ENCODE measurements at regions not wholly inside any gene's neighbourhood (a gene's known extent, or its start where the extent isn't known, plus 50 kb on each side); places are given as distances from the start of the nearest gene placed in this dataset.

- TF ChIP-seq IKZF1 (conservative IDR thresholded peaks at IDR 0.05) (no peak), TAF1 (IDR thresholded peaks at IDR 0.05; ENCODE audit: borderline replicate concordance, low read depth, low read length) (no peak), TCF3 (IDR thresholded peaks at IDR 0.05; ENCODE audit: borderline replicate concordance, insufficient read depth, low read depth, low read length) (no peak), CREB1 (IDR thresholded peaks at IDR 0.05; ENCODE audit: low read depth) (no peak), IRF5 (IDR thresholded peaks at IDR 0.05; ENCODE audit: borderline replicate concordance) (no peak), TCF7 (IDR thresholded peaks at IDR 0.05; ENCODE audit: borderline replicate concordance) (no peak), ZBTB33 (IDR thresholded peaks at IDR 0.05) (no peak)
Observed at GRCh38 chr7:118615681-118616080, 391.2 kb downstream of the ANKRD7 start (continued).

- ChIA-PET RAD21 (ENCODE audit: unreplicated experiment) (no interaction called here), SMC1A (ENCODE audit: uncharacterized antibody, unreplicated experiment) (no interaction called here), POLR2A (no interaction called here), CTCF (no interaction called here)
- no TSS peak for BruUV-seq (replicated peaks)
- 46% methylated on average over 3 of the region's 3 CpGs for WGBS (ENCODE audit: insufficient coverage, insufficient replicate concordance, low lambda C conversion rate, missing lambda C conversion rate)
- Histone ChIP-seq H3K4me1 (ENCODE audit: control insufficient read depth, insufficient read depth, low read length) (no peaks in the 10 kb centered on the region), H2AFZ (ENCODE audit: control insufficient read depth, low read depth, low read length) (no peak overlapping the region), H3K9me3 (replicated peaks; ENCODE audit: control insufficient read depth, insufficient read depth, low read length) (no peaks in the 10 kb centered on the region), H3K27ac (ENCODE audit: control insufficient read depth, insufficient read depth) (no peak overlapping the region), H3K27me3 (replicated peaks in 1 of 2; ENCODE audit: control insufficient read depth in 2 of 2, insufficient read depth in 2 of 2, low read length in 1 of 2) (no peaks in the 10 kb centered on the region), H3K36me3 (ENCODE audit: control insufficient read depth in 2 of 2, insufficient read depth in 2 of 2, low read length in 1 of 2) (no peaks in the 10 kb centered on the region), H3K9ac (ENCODE audit: control insufficient read depth, insufficient read depth, low read length) (no peak overlapping the region), H3K79me2 (ENCODE audit: control insufficient read depth, insufficient read depth, low read length) (no peaks in the 10 kb centered on the region), H3K4me3 (no peak overlapping the region), H3K4me2 (ENCODE audit: control insufficient read depth, insufficient read depth) (no peak overlapping the region), H4K20me1 (ENCODE audit: control insufficient read depth, insufficient read depth) (no peaks in the 10 kb centered on the region)
- no peak for ATAC-seq
- DNase-seq (ENCODE audit: low read depth, low spot score), result no peak
- intact Hi-C loops (cut with micrococcal nuclease; ENCODE audit: unreplicated experiment), result no loop called here
- no peak for FAIRE-seq
- in situ Hi-C loops (cut with MboI), result no loop called here
- TF ChIP-seq BCL3 (IDR thresholded peaks at IDR 0.05; ENCODE audit: borderline replicate concordance, insufficient read depth, low read depth, low read length, poor library complexity, severe bottlenecking), result no peak
- no peak for TF ChIP-seq ESRRA (IDR thresholded peaks at IDR 0.05; ENCODE audit: low read length)
- TF ChIP-seq RELA (IDR thresholded peaks at IDR 0.05; ENCODE audit: borderline replicate concordance, partially characterized antibody), result no peak
- TF ChIP-seq ZBTB40 (IDR thresholded peaks at IDR 0.05; ENCODE audit: borderline replicate concordance), result no peak
- TF ChIP-seq E2F4 (IDR thresholded peaks at IDR 0.05; ENCODE audit: low read depth, low read length), result no peak
- no peak for TF ChIP-seq MXI1 (IDR thresholded peaks at IDR 0.05; ENCODE audit: low read depth, low read length)
Observed at GRCh38 chr7:118621810-118622360, 397.4 kb downstream of the ANKRD7 start.
